IMR-90 (cell line): ENCODE measurements at regions not wholly inside any gene's neighbourhood (a gene's known extent, or its start where the extent isn't known, plus 50 kb on each side); places are given as distances from the start of the nearest gene placed in this dataset.
A peak's percentile ranks its signal among the peaks of the same experiment; 100 is the strongest.
"Not testable (repeated sequence)": the region's sequence is repeated elsewhere in the genome, so short reads cannot be mapped to it uniquely, and the experiment has no call there.

Experiments used
- ATAC-seq: fragments of 200-7000 bp; cut with Tn5 transposase; 2 replicates; pipeline ENCODE4 v1.9.1; 2020; ENCODE audit warnings: low read depth, mild to moderate bottlenecking, moderate library complexity
- BruUV-seq: library from RNA; stranded (reverse); fragments of 400-500 nt; replicated peaks from 2 replicates; lab custom pipeline; 2021; lab: Mats Ljungman, UMichigan
- CTCF ChIA-PET: fragments of 300-600 bp; formaldehyde crosslinking; extraction: SDS; loops from one replicate; lab custom pipeline; 2021; ENCODE audit warnings: antibody characterized with exemption; lab: Yijun Ruan, JAX
- POLR2A ChIA-PET: fragments of 300-600 bp; sonication (Branson Sonifier 250); formaldehyde crosslinking; loops from one replicate; lab custom pipeline; 2022; ENCODE audit warnings: antibody characterized with exemption; ENCODE audit not compliant: unreplicated experiment; lab: Charles Lee
- DNase-seq: peaks from one replicate; pipeline ENCODE4 v3.0.0; 2013
- H2AFZ ChIP-seq: replicated peaks from 2 replicates; pipeline ENCODE3; 2013; ENCODE audit warnings: low read length, mild to moderate bottlenecking; ENCODE audit not compliant: poor library complexity
- H2AK5ac ChIP-seq: 2 replicates; pipeline ENCODE4 v1.6.1; 2013; ENCODE audit warnings: low read depth, low read length, inconsistent platforms
- H2AK9ac ChIP-seq: replicated peaks from 2 replicates; pipeline ENCODE3; 2013; ENCODE audit warnings: mild to moderate bottlenecking, low read depth, low read length, moderate library complexity; ENCODE audit not compliant: poor library complexity
- H2BK120ac ChIP-seq: 2 replicates; pipeline ENCODE4 v1.6.1; 2013; ENCODE audit warnings: low read depth, low read length, inconsistent platforms
- H2BK15ac ChIP-seq: 3 replicates; pipeline ENCODE4 v1.6.1; 2013; ENCODE audit warnings: low read depth, low read length, inconsistent platforms
- H2BK20ac ChIP-seq: 2 replicates; pipeline ENCODE4 v1.6.1; 2013; ENCODE audit warnings: low read depth, mild to moderate bottlenecking, inconsistent platforms, low read length, moderate library complexity
- H2BK5ac ChIP-seq: 2 replicates; pipeline ENCODE4 v1.6.1; 2013; ENCODE audit warnings: mild to moderate bottlenecking, low read depth, low read length, inconsistent platforms; ENCODE audit not compliant: poor library complexity, severe bottlenecking
- H3K14ac ChIP-seq: replicated peaks from 2 replicates; pipeline ENCODE4 v1.6.1; 2013; ENCODE audit warnings: low read depth, low read length, inconsistent platforms
- H3K18ac ChIP-seq: 2 replicates; pipeline ENCODE4 v1.6.1; 2013; ENCODE audit warnings: low read depth, low read length, control low read depth
- H3K23ac ChIP-seq: 2 replicates; pipeline ENCODE4 v1.6.1; 2013; ENCODE audit warnings: low read depth, low read length, inconsistent platforms
- H3K27ac ChIP-seq: 2 replicates; pipeline ENCODE4 v1.5.1; 2013; ENCODE audit warnings: mild to moderate bottlenecking, control low read depth, low read length; ENCODE audit not compliant: insufficient read depth
- H3K27me3 ChIP-seq: 2 replicates; pipeline ENCODE4 v1.6.1; 2013; ENCODE audit warnings: low read length; ENCODE audit not compliant: control insufficient read depth, insufficient read depth
- H3K36me3 ChIP-seq: 2 replicates; pipeline ENCODE4 v1.6.1; 2013; ENCODE audit warnings: low read length, mixed read lengths; ENCODE audit not compliant: control insufficient read depth, insufficient read depth
- H3K4ac ChIP-seq: 2 replicates; pipeline ENCODE4 v1.6.1; 2013; ENCODE audit warnings: low read depth, low read length, inconsistent platforms
- H3K4me1 ChIP-seq: 2 replicates; pipeline ENCODE4 v1.6.1; 2013; ENCODE audit warnings: low read length, mixed read lengths; ENCODE audit not compliant: control insufficient read depth, insufficient read depth
- H3K4me2 ChIP-seq: 2 replicates; pipeline ENCODE4 v1.6.1; 2013; ENCODE audit warnings: low read depth, mild to moderate bottlenecking, control low read depth, low read length, moderate library complexity
- H3K4me3 ChIP-seq: 2 replicates; pipeline ENCODE4 v1.5.1; 2013; ENCODE audit warnings: low read depth, mild to moderate bottlenecking, control low read depth, low read length, moderate library complexity; ENCODE audit not compliant: insufficient read depth
- H3K56ac ChIP-seq: 2 replicates; pipeline ENCODE4 v1.6.1; 2013; ENCODE audit warnings: low read length, inconsistent platforms; ENCODE audit not compliant: insufficient read depth; ENCODE audit errors: extremely low read depth
- H3K79me1 ChIP-seq, 2 experiments: 2 replicates each; pipeline ENCODE4 v1.6.1; 2013; ENCODE audit warnings: low read length in 2 of 2, inconsistent platforms in 1 of 2, low read depth in 1 of 2
- H3K9ac ChIP-seq: 2 replicates; pipeline ENCODE4 v1.6.1; 2013; ENCODE audit warnings: low read depth, low read length, control low read depth
- H3K9me1 ChIP-seq: 2 replicates; pipeline ENCODE4 v1.6.1; 2013; ENCODE audit warnings: low read length, inconsistent platforms; ENCODE audit not compliant: insufficient read depth
- H3K9me3 ChIP-seq: 2 replicates; pipeline ENCODE4 v1.6.1; 2013; ENCODE audit warnings: low read length; ENCODE audit not compliant: control insufficient read depth, insufficient read depth
- H4K20me1 ChIP-seq: 2 replicates; pipeline ENCODE4 v1.6.1; 2013; ENCODE audit warnings: low read length, inconsistent platforms; ENCODE audit not compliant: insufficient read depth
- H4K5ac ChIP-seq: 2 replicates; pipeline ENCODE4 v1.6.1; 2013; ENCODE audit warnings: mild to moderate bottlenecking, low read depth, low read length, control low read depth
- H4K8ac ChIP-seq, 2 experiments: 2 replicates each; pipeline ENCODE4 v1.6.1; 2013; ENCODE audit warnings: low read depth in 2 of 2, low read length in 2 of 2, control low read depth in 1 of 2, inconsistent platforms in 1 of 2
- H4K91ac ChIP-seq: 2 replicates; pipeline ENCODE4 v1.6.1; 2013; ENCODE audit warnings: low read depth, low read length, inconsistent platforms; ENCODE audit not compliant: insufficient read depth
- CEBPB ChIP-seq: IDR thresholded peaks from 2 replicates; pipeline ENCODE4 v1.6.1; 2012; ENCODE audit warnings: low read depth, low read length, improper control_type of control experiment
- SMC3 ChIP-seq: fragments of 150-350 bp; IDR thresholded peaks from 2 replicates; pipeline ENCODE4 v1.6.1; 2016; ENCODE audit warnings: low read depth, mild to moderate bottlenecking, antibody characterized with exemption, low read length, moderate library complexity
- WGBS, 2 experiments: methylation state at CpG; one replicate each; pipeline versions ENCODE4 v1.1.5 to v1.1.7; 2013; ENCODE audit warnings: missing lambda C conversion rate in 2 of 2; ENCODE audit not compliant: insufficient read length in 1 of 2; ENCODE audit errors: extremely low coverage in 2 of 2; 5-methylcytosine and 5-hydroxymethylcytosine counted together
- dilution Hi-C: fragments of 300-500 bp; cut with HindIII; formaldehyde crosslinking; loops from one replicate; pipeline ENCODE4 v1.14.3; 2018; ENCODE audit warnings: low sequenced_read_pairs; ENCODE audit not compliant: unreplicated experiment
- in situ Hi-C: fragments of 300-500 bp; cut with MboI; formaldehyde crosslinking; loops from 3 replicates; pipeline ENCODE4 v1.14.3; 2019; ENCODE audit warnings: low sequenced_read_pairs, inconsistent platforms, mixed read lengths
- intact Hi-C: fragments of 100-400 bp; cut with micrococcal nuclease; formaldehyde crosslinking; loops from 2 replicates; pipeline ENCODE4 v1.10.0; 2022

DNA sequence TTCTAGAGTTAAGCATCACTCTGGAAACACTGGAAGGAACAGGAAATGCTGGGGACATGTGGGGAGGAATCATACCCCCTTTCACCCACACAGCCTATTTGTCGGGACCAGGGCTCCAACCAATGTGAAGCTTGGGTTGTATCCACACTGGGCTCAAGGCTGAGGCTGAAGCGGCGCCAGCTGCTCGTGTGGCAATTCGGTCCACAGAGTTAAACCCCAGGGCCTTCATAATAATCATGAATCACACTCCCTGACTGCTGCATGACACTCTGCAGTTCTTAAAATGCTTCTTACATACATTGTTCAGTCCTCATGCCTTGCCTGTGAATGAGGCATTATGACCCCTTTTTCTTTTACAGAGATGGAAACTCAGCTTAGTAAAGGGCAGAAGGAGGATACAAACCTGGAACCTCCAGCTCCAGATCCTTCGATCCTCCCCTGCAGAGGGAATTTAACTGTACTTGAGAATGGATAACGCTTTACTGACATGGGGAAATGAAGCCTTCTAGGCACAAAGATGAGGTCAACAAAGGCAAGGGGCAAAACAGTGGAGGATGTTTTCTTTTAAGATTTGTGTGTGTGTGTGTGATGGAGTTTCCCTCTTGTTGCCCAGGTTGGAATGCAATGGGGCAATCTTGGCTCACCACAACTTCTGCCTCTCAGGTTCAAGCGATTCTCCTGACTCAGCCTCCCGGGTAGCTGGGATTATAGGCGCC lies 72.7 kb downstream of the SOX9 start:
- Histone ChIP-seq H4K8ac (peak overlapping the region; percentile 60 to 72), H2BK20ac (peak overlapping the region; percentile 94), H3K56ac (peak overlapping the region; percentile 13; the same call in 1 of the 2 replicates), H3K9me3 (no peaks in the 10 kb centered on the region), H3K18ac (peak overlapping the region; percentile 43), H4K5ac (peak overlapping the region; percentile 54), H3K4ac (peak overlapping the region; percentile 80), H3K4me2 (no peak overlapping the region), H2AFZ (peak overlapping the region; percentile 86), H2AK9ac (peak overlapping the region; percentile 17), H4K91ac (peak overlapping the region; percentile 46), H4K20me1 (no peaks in the 10 kb centered on the region), H3K27me3 (no peaks in the 10 kb centered on the region), H3K9ac (no peak overlapping the region), H3K4me1 (peaks cover 22% of the 10 kb centered on the region), H3K79me1 (0 out of 4 replicates have a peak, but pooled peaks cover 0 to 3% of the 10 kb centered on the region in 2 experiments), H3K36me3 (no peaks in the 10 kb centered on the region), H2BK5ac (peak overlapping the region; percentile 83), H3K9me1 (peaks cover 23% of the 10 kb centered on the region), H3K4me3 (no peak overlapping the region), H2AK5ac (peak overlapping the region; percentile 62), H3K23ac (peak overlapping the region; percentile 35; the same call in 1 of the 2 replicates), H2BK120ac (peak overlapping the region; percentile 84), H2BK15ac (peak overlapping the region; percentile 43; the same call in 2 of the 3 replicates), H3K14ac (peak overlapping the region; percentile 48), H3K27ac (peak overlapping the region; percentile 67)
- dilution Hi-C loops (no loop called here), intact Hi-C loops (no loop called here), in situ Hi-C loops (no loop called here)
- ChIA-PET POLR2A (no interaction called here), CTCF (interaction anchor here (0.7 kb wide), 1 partner anchor 90 kb away, joined by 4 read pairs; no protein-coding TSS in a partner anchor)
- TF ChIP-seq SMC3, result no peak
- 0 out of 2 replicates have a peak, but pooled peaks have one; percentile 32 for TF ChIP-seq CEBPB
- WGBS, 2 experiments, result 57% methylated on average over 6 of the region's 10 CpGs; no CpG with 5 or more reads in 1 of the 2 experiments
- no TSS peak for BruUV-seq
- DNase-seq (peak; percentile 69), ATAC-seq (peak; percentile 31)

DNA sequence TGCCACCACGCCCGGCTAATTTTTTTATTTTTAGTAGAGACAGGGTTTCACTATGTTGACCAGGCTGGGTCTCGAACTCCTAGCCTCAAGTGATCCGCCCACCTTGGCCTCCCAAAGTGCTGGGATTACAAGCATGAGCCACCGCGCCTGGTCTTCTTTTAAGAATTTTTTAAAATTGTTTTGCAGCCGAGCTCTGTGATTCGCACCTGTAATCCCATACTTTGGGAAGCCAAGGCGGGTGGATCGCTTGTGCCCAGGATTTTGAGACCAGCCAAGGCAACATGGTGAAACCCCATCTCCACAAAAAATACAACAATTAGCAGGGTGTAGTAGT lies 73.3 kb downstream of the SOX9 start:
- Histone ChIP-seq H3K4me1 (peaks cover 22% of the 10 kb centered on the region), H3K9me1 (peaks cover 23% of the 10 kb centered on the region)
- H3K56ac ChIP-seq, H2BK120ac ChIP-seq, H2BK5ac ChIP-seq, POLR2A ChIA-PET, H4K8ac ChIP-seq, H2AFZ ChIP-seq, H3K9me3 ChIP-seq, H2AK5ac ChIP-seq, H3K4me2 ChIP-seq, H2BK15ac ChIP-seq, H3K27ac ChIP-seq, H3K23ac ChIP-seq, in situ Hi-C loops, H3K36me3 ChIP-seq, H4K5ac ChIP-seq, H3K9ac ChIP-seq, H3K4ac ChIP-seq, H3K79me1 ChIP-seq, H3K14ac ChIP-seq, H2BK20ac ChIP-seq, H3K27me3 ChIP-seq, H4K20me1 ChIP-seq, H3K18ac ChIP-seq, H2AK9ac ChIP-seq, DNase-seq, H4K91ac ChIP-seq, H3K4me3 ChIP-seq, dilution Hi-C loops, ATAC-seq, BruUV-seq, intact Hi-C loops: not testable (repeated sequence)
- CTCF ChIA-PET, result interaction anchor here (0.7 kb wide), 1 partner anchor 90 kb away, joined by 4 read pairs; no protein-coding TSS in a partner anchor
- no CpG with 5 or more reads among the region's 10 CpGs for WGBS, 2 experiments
